ENCODE measurements at regions not wholly inside any gene's neighbourhood (a gene's known extent, or its start where the extent isn't known, plus 50 kb on each side); places are given as distances from the start of the nearest gene placed in this dataset.

- TF ChIP-seq POLR2A (IDR thresholded peaks at IDR 0.05), result no peak
- no peak for TF ChIP-seq CTCF (IDR thresholded peaks at IDR 0.05)
These were observed 356.3 kb upstream of the B3GALT2 start for GRCh38 chr1:193542690-193543089.

Data from thyroid gland (tissue), 4 donors.